ENCODE measurements at regions not wholly inside any gene's neighbourhood (a gene's known extent, or its start where the extent isn't known, plus 50 kb on each side); places are given as distances from the start of the nearest gene placed in this dataset.

DNA sequence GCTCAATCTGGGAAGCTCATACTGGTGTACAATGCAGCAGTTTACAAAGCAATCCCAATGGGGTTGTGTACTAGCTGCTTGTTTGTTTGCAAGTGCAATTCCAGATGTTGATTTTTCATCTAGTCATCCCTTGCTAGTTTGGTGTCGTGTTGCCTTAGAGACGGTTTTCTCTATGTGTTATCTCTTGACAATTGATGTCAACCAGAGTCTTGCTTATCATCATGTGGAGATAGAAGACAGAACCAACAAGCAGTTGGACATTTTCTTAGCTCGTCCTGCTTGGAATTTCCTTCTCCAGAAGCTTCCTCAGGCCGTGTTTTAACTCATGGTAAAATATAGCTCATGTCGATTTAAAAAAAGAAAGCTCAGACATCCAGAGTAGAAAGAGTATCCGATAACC is 262.0 kb upstream of the KCNH8 start:
- no peak overlapping the region for H3K4me3 ChIP-seq (ENCODE audit: control insufficient read depth in 2 of 3, extremely low read depth in 1 of 3, insufficient read depth in 2 of 3, low read depth in 1 of 3, low read length in 3 of 3)
- H3K9me1 ChIP-seq (ENCODE audit: control insufficient read depth, extremely low read depth, insufficient read depth, low read length), result no peaks in the 10 kb centered on the region
- no peaks in the 10 kb centered on the region for H3K36me3 ChIP-seq (ENCODE audit: control insufficient read depth in 2 of 2, extremely low read depth in 1 of 2, insufficient read depth in 2 of 2, low read length in 2 of 2)
- no peaks in the 10 kb centered on the region for H3K4me1 ChIP-seq (ENCODE audit: control insufficient read depth, extremely low read depth, insufficient read depth, low read length)
- H3K9me3 ChIP-seq (ENCODE audit: control insufficient read depth, low read depth, low read length), result no peaks in the 10 kb centered on the region
- DNase-seq (ENCODE audit: low read depth, low spot score), result no peak
- dilution Hi-C loops (cut with MboI; ENCODE audit: extremely low pct_ligation_motif_present, low sequenced_read_pairs), result no loop called here
- no peak overlapping the region for H3K4me2 ChIP-seq (ENCODE audit: control insufficient read depth, extremely low read depth, insufficient read depth, low read depth, low read length)
- H3K79me2 ChIP-seq (ENCODE audit: control insufficient read depth, insufficient read depth, low read length), result no peaks in the 10 kb centered on the region
- no peak for TF ChIP-seq EZH2 (IDR thresholded peaks at IDR 0.05; ENCODE audit: low read length)
- TF ChIP-seq, protein P1, sequence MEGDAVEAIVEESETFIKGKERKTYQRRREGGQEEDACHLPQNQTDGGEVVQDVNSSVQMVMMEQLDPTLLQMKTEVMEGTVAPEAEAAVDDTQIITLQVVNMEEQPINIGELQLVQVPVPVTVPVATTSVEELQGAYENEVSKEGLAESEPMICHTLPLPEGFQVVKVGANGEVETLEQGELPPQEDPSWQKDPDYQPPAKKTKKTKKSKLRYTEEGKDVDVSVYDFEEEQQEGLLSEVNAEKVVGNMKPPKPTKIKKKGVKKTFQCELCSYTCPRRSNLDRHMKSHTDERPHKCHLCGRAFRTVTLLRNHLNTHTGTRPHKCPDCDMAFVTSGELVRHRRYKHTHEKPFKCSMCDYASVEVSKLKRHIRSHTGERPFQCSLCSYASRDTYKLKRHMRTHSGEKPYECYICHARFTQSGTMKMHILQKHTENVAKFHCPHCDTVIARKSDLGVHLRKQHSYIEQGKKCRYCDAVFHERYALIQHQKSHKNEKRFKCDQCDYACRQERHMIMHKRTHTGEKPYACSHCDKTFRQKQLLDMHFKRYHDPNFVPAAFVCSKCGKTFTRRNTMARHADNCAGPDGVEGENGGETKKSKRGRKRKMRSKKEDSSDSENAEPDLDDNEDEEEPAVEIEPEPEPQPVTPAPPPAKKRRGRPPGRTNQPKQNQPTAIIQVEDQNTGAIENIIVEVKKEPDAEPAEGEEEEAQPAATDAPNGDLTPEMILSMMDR (optimal IDR thresholded peaks at IDR 0.05 in 1 of 3, IDR thresholded peaks at IDR 0.05 in 1 of 3, conservative IDR thresholded peaks at IDR 0.05 in 1 of 3; ENCODE audit: extremely low read depth in 1 of 3, insufficient read depth in 2 of 3, low read length in 3 of 3), result no peak
- no peak for FAIRE-seq
- no peaks in the 10 kb centered on the region for H3K27me3 ChIP-seq (ENCODE audit: control insufficient read depth, extremely low read depth, insufficient read depth, low read length)
- no peaks in the 10 kb centered on the region for H4K20me1 ChIP-seq (ENCODE audit: control insufficient read depth, extremely low read depth, insufficient read depth, low read length)
- no peak overlapping the region for H3K9ac ChIP-seq (ENCODE audit: control insufficient read depth, extremely low read depth, insufficient read depth, low read length)
- no peak overlapping the region for H3K27ac ChIP-seq (ENCODE audit: control insufficient read depth, insufficient read depth, low read length)
- no peak overlapping the region for H2AFZ ChIP-seq (ENCODE audit: control insufficient read depth, low read length)

GRCh38 chr3:18885612-18886011 is 262.7 kb upstream of the KCNH8 start:
- H3K9me1 ChIP-seq (ENCODE audit: control insufficient read depth, extremely low read depth, insufficient read depth, low read length), result no peaks in the 10 kb centered on the region
- H3K27me3 ChIP-seq (ENCODE audit: control insufficient read depth, extremely low read depth, insufficient read depth, low read length), result no peaks in the 10 kb centered on the region
- H3K9ac ChIP-seq (ENCODE audit: control insufficient read depth, extremely low read depth, insufficient read depth, low read length), result no peak overlapping the region
- no peaks in the 10 kb centered on the region for H4K20me1 ChIP-seq (ENCODE audit: control insufficient read depth, extremely low read depth, insufficient read depth, low read length)
- H3K4me3 ChIP-seq (ENCODE audit: control insufficient read depth in 2 of 3, extremely low read depth in 1 of 3, insufficient read depth in 2 of 3, low read depth in 1 of 3, low read length in 3 of 3), result no peak overlapping the region
- no peaks in the 10 kb centered on the region for H3K9me3 ChIP-seq (ENCODE audit: control insufficient read depth, low read depth, low read length)
- no peaks in the 10 kb centered on the region for H3K4me1 ChIP-seq (ENCODE audit: control insufficient read depth, extremely low read depth, insufficient read depth, low read length)
- FAIRE-seq, result no peak
- TF ChIP-seq, protein P1 (optimal IDR thresholded peaks at IDR 0.05 in 1 of 3, IDR thresholded peaks at IDR 0.05 in 1 of 3, conservative IDR thresholded peaks at IDR 0.05 in 1 of 3; ENCODE audit: extremely low read depth in 1 of 3, insufficient read depth in 2 of 3, low read length in 3 of 3), result no peak
- no peak for TF ChIP-seq EZH2 (IDR thresholded peaks at IDR 0.05; ENCODE audit: low read length)
- no peak overlapping the region for H3K27ac ChIP-seq (ENCODE audit: control insufficient read depth, insufficient read depth, low read length)
- DNase-seq (ENCODE audit: low read depth, low spot score), result no peak
- dilution Hi-C loops (cut with MboI; ENCODE audit: extremely low pct_ligation_motif_present, low sequenced_read_pairs), result no loop called here
- no peak overlapping the region for H3K4me2 ChIP-seq (ENCODE audit: control insufficient read depth, extremely low read depth, insufficient read depth, low read depth, low read length)
- no peaks in the 10 kb centered on the region for H3K79me2 ChIP-seq (ENCODE audit: control insufficient read depth, insufficient read depth, low read length)
- H2AFZ ChIP-seq (ENCODE audit: control insufficient read depth, low read length), result no peak overlapping the region
- no peaks in the 10 kb centered on the region for H3K36me3 ChIP-seq (ENCODE audit: control insufficient read depth in 2 of 2, extremely low read depth in 1 of 2, insufficient read depth in 2 of 2, low read length in 2 of 2)

All from keratinocyte (primary cell).